Natural killer cell (primary cell): ENCODE measurements at regions not wholly inside any gene's neighbourhood (a gene's known extent, or its start where the extent isn't known, plus 50 kb on each side); places are given as distances from the start of the nearest gene placed in this dataset.

Source experiments
- ATAC-seq, 3 donors: fragments of 150-1000 bp in 2 of 3; fragments of 200-7000 bp in 1 of 3; cut with Tn5 transposase; 1 replicate in 1 of 3; 2 replicates in 2 of 3; pipeline ENCODE4 v1.10.0; 2021; ENCODE audit warnings: mild to moderate bottlenecking in 2 of 3, moderate library complexity in 2 of 3
- DNase-seq, 2 donors: peaks; one replicate each; pipeline versions ENCODE4 v3.0.0 to v3.0.0-alpha.2; 2013 to 2021; ENCODE audit warnings: mixed read lengths in 1 of 2
- H3K27ac ChIP-seq: one replicate; pipeline ENCODE4 v1.5.1; 2013; ENCODE audit warnings: mild to moderate bottlenecking, low read length
- H3K27me3 ChIP-seq: one replicate; pipeline ENCODE4 v1.6.1; 2013; ENCODE audit warnings: low read length; ENCODE audit not compliant: control insufficient read depth, insufficient read depth
- H3K36me3 ChIP-seq: one replicate; pipeline ENCODE4 v1.6.1; 2013; ENCODE audit warnings: low read length; ENCODE audit not compliant: control insufficient read depth, insufficient read depth
- H3K4me1 ChIP-seq: one replicate; pipeline ENCODE4 v1.6.1; 2013; ENCODE audit warnings: low read length; ENCODE audit not compliant: control insufficient read depth, insufficient read depth
- H3K4me3 ChIP-seq: one replicate; pipeline ENCODE4 v1.5.1; 2013; ENCODE audit warnings: low read length
- H3K9me3 ChIP-seq: one replicate; pipeline ENCODE4 v1.6.1; 2013; ENCODE audit warnings: low read length; ENCODE audit not compliant: control insufficient read depth, insufficient read depth
- H3K27ac Mint-ChIP-seq, 2 donors: one replicate each; pipeline ENCODE4 v1.8.0; 2022; ENCODE audit warnings: mild to moderate bottlenecking in 2 of 2, mixed read lengths in 2 of 2, moderate library complexity in 1 of 2
- H3K27me3 Mint-ChIP-seq, 2 donors: one replicate each; pipeline ENCODE4 v1.8.0; 2022; ENCODE audit warnings: low read depth in 2 of 2, mixed read lengths in 2 of 2
- H3K36me3 Mint-ChIP-seq: one replicate; pipeline ENCODE4 v1.8.0; 2022; ENCODE audit warnings: mixed read lengths
- H3K4me1 Mint-ChIP-seq, 2 donors: one replicate each; pipeline ENCODE4 v1.8.0; 2022; ENCODE audit warnings: mixed read lengths in 2 of 2
- H3K4me3 Mint-ChIP-seq: one replicate; pipeline ENCODE4 v1.8.0; 2022; ENCODE audit warnings: mild to moderate bottlenecking, moderate library complexity, mixed read lengths
- H3K9me3 Mint-ChIP-seq, 2 donors: one replicate each; pipeline ENCODE4 v1.8.0; 2022; ENCODE audit warnings: mixed read lengths in 2 of 2
- WGBS: methylation state at CpG from one replicate; pipeline ENCODE4 v1.1.7; 2013; ENCODE audit warnings: missing lambda C conversion rate; ENCODE audit not compliant: insufficient coverage; 5-methylcytosine and 5-hydroxymethylcytosine counted together
- intact Hi-C: fragments of 100-400 bp; cut with micrococcal nuclease; formaldehyde crosslinking; loops from one replicate; pipeline ENCODE4 v1.14.2; 2022
- TF ChIP-seq, protein P1 (sequence below): fragments of 200-600 bp; IDR thresholded peaks from one replicate; pipeline ENCODE4 v1.8.0; 2022; ENCODE audit warnings: antibody characterized with exemption

DNA sequence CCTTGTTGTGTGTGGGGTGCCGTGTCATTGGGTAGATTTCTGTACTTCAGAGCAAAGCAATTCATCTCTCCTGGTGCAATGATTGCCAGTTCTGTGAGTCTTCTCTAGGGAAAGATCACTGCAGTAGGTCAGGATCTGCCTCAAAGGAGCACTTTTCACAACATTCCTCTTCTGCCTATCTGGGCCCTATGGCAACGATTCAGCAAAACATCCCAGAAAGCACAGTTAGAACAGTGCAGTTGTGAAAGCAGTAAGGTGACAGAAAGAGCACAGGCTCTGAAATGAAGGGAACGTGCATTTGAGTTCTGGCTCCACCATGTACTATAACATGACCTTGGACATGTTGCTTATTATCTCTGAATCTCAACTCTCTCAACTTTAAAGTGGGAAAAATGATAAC is 178.5 kb upstream of the N4BP1 start:
- H3K27me3 Mint-ChIP-seq: peaks cover 0 to 2% of the 10 kb centered on the region in 2 donors
- Histone ChIP-seq H3K4me1 (no peaks in the 10 kb centered on the region), H3K27ac (no peak overlapping the region), H3K9me3 (no peaks in the 10 kb centered on the region), H3K27me3 (no peaks in the 10 kb centered on the region), H3K4me3 (no peak overlapping the region), H3K36me3 (no peaks in the 10 kb centered on the region)
- no peaks in the 10 kb centered on the region for H3K36me3 Mint-ChIP-seq
- intact Hi-C loops: no loop called here
- WGBS: 82% methylated on average over 3 of the region's 3 CpGs
- no peaks in the 10 kb centered on the region for H3K4me1 Mint-ChIP-seq
- peaks cover 5 to 11% of the 10 kb centered on the region in 2 donors for H3K9me3 Mint-ChIP-seq
- ATAC-seq (no peak), DNase-seq (no peak)
- no peak overlapping the region for H3K27ac Mint-ChIP-seq
- no peak overlapping the region for H3K4me3 Mint-ChIP-seq
- TF ChIP-seq, protein P1, sequence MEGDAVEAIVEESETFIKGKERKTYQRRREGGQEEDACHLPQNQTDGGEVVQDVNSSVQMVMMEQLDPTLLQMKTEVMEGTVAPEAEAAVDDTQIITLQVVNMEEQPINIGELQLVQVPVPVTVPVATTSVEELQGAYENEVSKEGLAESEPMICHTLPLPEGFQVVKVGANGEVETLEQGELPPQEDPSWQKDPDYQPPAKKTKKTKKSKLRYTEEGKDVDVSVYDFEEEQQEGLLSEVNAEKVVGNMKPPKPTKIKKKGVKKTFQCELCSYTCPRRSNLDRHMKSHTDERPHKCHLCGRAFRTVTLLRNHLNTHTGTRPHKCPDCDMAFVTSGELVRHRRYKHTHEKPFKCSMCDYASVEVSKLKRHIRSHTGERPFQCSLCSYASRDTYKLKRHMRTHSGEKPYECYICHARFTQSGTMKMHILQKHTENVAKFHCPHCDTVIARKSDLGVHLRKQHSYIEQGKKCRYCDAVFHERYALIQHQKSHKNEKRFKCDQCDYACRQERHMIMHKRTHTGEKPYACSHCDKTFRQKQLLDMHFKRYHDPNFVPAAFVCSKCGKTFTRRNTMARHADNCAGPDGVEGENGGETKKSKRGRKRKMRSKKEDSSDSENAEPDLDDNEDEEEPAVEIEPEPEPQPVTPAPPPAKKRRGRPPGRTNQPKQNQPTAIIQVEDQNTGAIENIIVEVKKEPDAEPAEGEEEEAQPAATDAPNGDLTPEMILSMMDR: no peak

DNA sequence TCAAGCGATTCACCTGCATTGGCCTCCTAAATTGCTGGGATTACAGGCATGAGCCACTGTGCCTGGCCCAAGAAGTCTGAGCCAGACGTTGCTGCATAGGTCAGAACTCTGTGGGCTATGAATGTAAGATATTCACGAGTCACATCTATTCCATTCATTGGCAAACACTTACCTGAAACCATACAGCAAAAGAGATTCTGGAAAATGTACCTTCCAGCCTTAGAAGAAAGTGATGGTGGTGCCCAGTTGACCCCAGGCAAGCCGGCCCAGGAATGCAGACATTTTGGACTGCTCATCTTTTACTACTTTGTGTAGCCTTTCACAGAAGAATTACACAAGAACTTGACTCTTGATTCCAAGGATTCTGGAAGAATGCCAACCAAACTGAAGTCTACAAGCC is 135.6 kb upstream of the N4BP1 start:
- ATAC-seq (no peak), DNase-seq (no peak)
- intact Hi-C loops: no loop called here
- Mint-ChIP-seq H3K4me3 (no peak overlapping the region), H3K27ac (no peak overlapping the region), H3K36me3 (no peaks in the 10 kb centered on the region), H3K4me1 (no peaks in the 10 kb centered on the region), H3K27me3 (peaks cover 0 to 3% of the 10 kb centered on the region in 2 donors), H3K9me3 (peaks cover 2 to 5% of the 10 kb centered on the region in 2 donors)
- Histone ChIP-seq H3K36me3 (no peaks in the 10 kb centered on the region), H3K4me3 (no peak overlapping the region), H3K9me3 (no peaks in the 10 kb centered on the region), H3K27ac (no peak overlapping the region), H3K27me3 (no peaks in the 10 kb centered on the region), H3K4me1 (no peaks in the 10 kb centered on the region)
- 90% methylated on average over 2 of the region's 4 CpGs for WGBS
- TF ChIP-seq, protein P1: no peak

DNA sequence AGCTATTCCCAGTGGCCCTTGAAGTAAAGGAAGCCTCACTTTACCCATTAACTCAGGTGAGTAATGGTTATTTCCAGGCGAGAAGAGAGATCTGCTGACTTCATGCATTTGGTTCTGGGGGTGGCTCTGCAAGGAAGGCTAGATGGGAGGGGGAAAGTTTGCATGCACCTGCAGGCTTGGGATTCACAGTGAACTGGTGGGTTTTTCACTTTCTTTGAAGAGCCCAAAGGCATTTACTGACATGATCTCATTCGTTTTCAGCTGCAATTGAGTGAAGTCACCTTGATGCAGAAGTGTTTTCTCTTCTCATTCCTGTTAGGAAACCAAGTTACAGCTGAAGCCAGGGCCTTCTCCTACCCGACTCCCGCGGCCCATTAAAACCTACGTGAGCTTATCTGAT is 131.0 kb upstream of the N4BP1 start:
- Histone ChIP-seq H3K27me3 (no peaks in the 10 kb centered on the region), H3K36me3 (no peaks in the 10 kb centered on the region), H3K4me1 (no peaks in the 10 kb centered on the region), H3K4me3 (no peak overlapping the region), H3K27ac (no peak overlapping the region), H3K9me3 (no peaks in the 10 kb centered on the region)
- no peaks in the 10 kb centered on the region for H3K36me3 Mint-ChIP-seq
- no peak for DNase-seq
- H3K27me3 Mint-ChIP-seq: no peaks in the 10 kb centered on the region
- H3K9me3 Mint-ChIP-seq: peaks cover 2 to 4% of the 10 kb centered on the region in 2 donors
- WGBS: 57% methylated on average over 6 of the region's 6 CpGs
- intact Hi-C loops: no loop called here
- H3K4me1 Mint-ChIP-seq: no peaks in the 10 kb centered on the region
- TF ChIP-seq, protein P1: no peak
- no peak overlapping the region for H3K4me3 Mint-ChIP-seq
- H3K27ac Mint-ChIP-seq: no peak overlapping the region
- ATAC-seq: no peak

DNA sequence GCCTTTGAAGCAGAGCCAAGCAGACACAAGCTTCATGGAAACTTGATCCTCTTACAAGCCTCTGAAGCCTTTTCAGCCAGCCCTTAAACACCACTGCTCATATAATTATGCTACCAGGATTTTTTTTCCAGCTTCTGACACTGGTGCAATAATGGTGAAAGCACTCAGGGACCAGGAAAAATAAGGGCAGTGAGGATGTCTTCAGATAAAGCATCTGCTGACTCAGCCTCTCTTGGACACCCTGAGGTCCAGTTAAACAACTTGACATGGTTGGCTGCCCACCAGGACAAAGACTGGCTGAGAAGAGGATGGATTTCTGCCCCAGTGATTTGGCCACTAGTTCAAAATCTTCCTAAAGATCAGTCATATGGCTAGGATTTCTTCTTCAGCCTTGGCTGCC is 124.2 kb upstream of the N4BP1 start:
- Histone ChIP-seq H3K27me3 (no peaks in the 10 kb centered on the region), H3K27ac (no peak overlapping the region), H3K4me1 (no peaks in the 10 kb centered on the region), H3K36me3 (no peaks in the 10 kb centered on the region), H3K9me3 (no peaks in the 10 kb centered on the region), H3K4me3 (no peak overlapping the region)
- Mint-ChIP-seq H3K4me3 (no peak overlapping the region), H3K27ac (no peak overlapping the region), H3K27me3 (peaks cover 0 to 3% of the 10 kb centered on the region in 2 donors), H3K9me3 (peaks cover 0 to 2% of the 10 kb centered on the region in 2 donors), H3K36me3 (no peaks in the 10 kb centered on the region), H3K4me1 (no peaks in the 10 kb centered on the region)
- ATAC-seq: no peak
- intact Hi-C loops: no loop called here
- DNase-seq: no peak
- TF ChIP-seq, protein P1: no peak
